CD4-positive, alpha-beta T cell treated with Interleukin-6 at 100 ng/mL for 8 hours (primary cell): ENCODE measurements at regions not wholly inside any gene's neighbourhood (a gene's known extent, or its start where the extent isn't known, plus 50 kb on each side); places are given as distances from the start of the nearest gene placed in this dataset.
"Not testable (repeated sequence)": the region's sequence is repeated elsewhere in the genome, so short reads cannot be mapped to it uniquely, and the experiment has no call there.

ENCODE experiments used
- DNase-seq: peaks from one replicate; pipeline ENCODE4 v3.0.0-alpha.2; 2020; ENCODE audit warnings: mixed read lengths, low spot score

- no peak for DNase-seq
Measured at GRCh38 chr1:65527707-65528503, 107.4 kb downstream of the LEPR start.

GRCh38 chr1:65531972-65532570 is 111.6 kb downstream of the LEPR start:
- DNase-seq: no peak

DNA sequence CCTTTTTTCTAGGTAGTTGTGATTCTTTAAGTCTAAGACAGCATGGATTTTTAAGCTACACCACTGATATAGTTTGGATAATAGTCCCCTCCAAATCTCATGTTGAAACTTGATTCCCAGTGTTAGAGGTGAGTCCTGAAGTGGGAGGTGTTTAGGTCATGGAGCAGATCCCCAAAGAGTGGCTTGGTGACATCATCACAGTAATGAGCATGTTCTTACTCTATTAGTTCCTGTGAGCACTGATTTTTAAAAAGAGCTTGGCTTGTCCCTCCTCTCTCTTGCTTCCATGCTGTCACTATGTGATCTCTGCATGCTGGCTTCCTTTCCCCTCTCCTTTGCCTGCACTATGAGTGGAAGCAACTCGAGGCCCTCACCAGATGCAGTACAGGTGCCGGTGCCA is 115.5 kb downstream of the LEPR start:
- DNase-seq: no peak

GRCh38 chr1:65538086-65538485 is 117.6 kb downstream of the LEPR start:
- DNase-seq: no peak

- no peak for DNase-seq
Measured at GRCh38 chr1:65538664-65539063, 118.2 kb downstream of the LEPR start.

- DNase-seq: no peak
Measured at GRCh38 chr1:65539266-65540131, 119.0 kb downstream of the LEPR start.

GRCh38 chr1:65541161-65541560 is 120.7 kb downstream of the LEPR start:
- DNase-seq: no peak

DNA sequence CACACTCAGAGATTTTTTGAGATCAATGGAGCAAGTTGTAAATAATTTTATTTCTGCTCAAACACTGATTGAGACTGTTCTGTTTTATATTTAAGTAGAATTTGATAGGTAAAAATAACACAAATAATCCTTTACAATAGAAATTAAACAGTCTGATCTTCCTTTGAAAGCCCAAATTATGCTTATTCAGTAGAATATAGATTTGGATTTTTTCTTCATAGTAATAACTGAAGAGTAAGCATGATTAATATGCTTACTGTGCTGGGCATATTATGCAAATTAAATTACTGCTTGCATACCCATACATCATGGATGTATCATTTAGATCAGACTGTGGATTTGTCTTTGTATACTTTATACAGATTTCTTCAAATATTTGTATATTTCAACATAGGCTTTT is 121.4 kb downstream of the LEPR start:
- no peak for DNase-seq

GRCh38 chr1:65542592-65542991 is 122.1 kb downstream of the LEPR start:
- DNase-seq: not testable (repeated sequence)

GRCh38 chr1:65550306-65551010 is 130.0 kb downstream of the LEPR start:
- DNase-seq: not testable (repeated sequence)

DNA sequence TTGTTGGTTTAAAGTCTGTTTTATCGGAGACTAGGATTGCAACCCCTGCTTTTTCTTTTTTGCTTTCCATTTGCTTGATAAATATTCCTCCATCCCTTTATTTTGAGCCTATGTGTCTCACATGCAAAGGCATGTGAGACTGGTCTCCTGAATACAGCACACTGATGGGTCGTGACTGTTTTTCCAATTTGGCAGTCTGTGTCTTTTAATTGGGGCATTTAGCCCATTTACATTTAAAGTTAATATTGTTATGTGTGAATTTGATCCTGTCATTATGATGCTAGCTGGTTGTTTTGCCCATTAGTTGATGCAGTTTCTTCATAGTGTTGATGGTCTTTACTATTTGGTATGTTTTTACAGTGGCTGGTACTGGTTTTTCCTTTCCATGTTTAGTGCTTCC is 132.0 kb downstream of the LEPR start:
- DNase-seq: not testable (repeated sequence)

DNA sequence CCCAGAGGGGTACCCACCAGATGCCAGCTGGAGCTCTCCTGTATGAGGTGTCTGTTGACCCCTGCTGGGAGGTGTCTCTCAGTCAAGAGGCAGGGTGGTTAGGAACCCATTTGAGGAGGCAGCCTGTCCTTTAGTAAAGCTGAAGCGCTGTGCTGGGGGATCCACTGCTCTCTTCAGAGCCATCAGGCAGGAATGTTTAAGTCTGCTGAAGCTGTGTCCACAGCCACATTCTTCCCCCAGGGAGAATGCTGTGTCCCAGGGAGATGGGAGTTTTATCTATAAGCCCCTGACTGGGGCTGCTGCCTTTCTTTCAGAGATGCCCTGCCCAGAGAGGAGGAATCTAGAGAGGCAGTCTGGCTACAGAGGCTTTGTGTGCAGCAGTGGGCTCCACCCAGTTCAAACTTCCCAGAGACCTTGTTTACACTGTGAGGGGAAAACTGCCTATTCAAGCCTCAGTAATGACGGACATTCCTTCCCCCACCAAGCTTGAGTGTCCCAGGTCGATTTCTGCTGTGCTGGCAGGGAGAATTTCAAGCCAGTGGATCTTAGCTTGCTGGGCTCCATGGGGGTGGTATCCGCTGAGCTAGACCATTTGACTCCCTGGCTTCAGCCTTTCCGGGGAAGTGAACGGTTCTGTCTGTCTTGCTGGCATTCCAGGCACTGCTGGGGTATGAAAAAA is 133.8 kb downstream of the LEPR start:
- DNase-seq: not testable (repeated sequence)

GRCh38 chr1:65554829-65555228 is 134.4 kb downstream of the LEPR start:
- no peak for DNase-seq

GRCh38 chr1:65558215-65558614 is 137.7 kb downstream of the LEPR start:
- DNase-seq: no peak

DNA sequence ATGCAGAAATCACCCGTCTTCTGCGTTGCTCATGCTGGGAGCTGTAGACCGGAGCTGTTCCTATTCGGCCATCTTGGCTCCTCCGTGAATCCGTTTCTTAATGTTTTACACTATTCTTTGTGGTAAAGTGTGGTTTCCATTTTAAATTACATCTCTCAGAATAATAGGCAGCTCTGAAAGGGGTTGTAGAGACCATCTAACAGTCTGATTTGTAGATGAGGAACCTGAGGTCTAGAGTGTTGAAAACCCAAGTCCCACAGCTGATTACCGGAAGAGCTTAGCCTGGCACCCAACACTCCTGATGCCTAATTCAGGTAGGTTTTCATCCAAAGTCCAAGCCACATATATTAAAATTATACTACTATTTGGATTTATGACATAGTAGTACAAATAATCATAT is 144.0 kb downstream of the LEPR start:
- DNase-seq: no peak

GRCh38 chr1:65568285-65568684 is 147.8 kb downstream of the LEPR start:
- DNase-seq: no peak

DNA sequence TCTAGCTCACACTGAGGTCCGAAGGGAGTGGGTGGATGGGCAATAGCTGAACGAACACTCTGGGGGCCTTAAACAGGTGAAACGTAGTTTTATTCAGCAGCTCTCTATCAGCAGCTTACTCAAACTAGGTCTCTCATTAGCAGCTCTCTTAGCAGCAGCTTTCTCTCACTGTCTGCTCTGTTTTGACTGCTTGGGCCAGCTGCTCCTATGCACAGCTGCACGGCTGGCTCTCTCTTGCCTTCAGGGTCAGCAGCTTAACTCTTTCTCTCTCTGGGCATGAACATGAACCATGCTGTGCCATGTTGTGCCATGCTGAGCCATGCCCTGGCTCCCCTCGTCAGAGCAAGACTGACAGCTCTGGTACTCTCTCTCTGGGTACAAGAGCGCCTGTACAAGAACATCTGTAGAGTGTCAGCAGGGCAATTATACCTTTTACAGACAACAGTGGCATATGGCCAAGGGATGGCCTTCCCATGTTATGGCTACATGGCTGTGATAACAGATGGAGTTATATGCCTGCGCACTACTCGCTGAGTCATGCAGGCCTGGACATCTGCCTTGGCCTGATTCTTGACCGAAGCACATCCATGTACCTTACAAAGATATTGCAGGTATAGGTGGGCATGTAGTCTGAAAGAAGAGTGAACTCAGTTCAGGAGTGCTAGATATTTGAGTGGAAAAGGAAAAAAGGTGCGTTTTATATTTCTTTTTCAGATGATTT is 152.4 kb downstream of the LEPR start:
- no peak for DNase-seq

GRCh38 chr1:65577278-65577677 is 156.8 kb downstream of the LEPR start:
- DNase-seq: no peak

DNA sequence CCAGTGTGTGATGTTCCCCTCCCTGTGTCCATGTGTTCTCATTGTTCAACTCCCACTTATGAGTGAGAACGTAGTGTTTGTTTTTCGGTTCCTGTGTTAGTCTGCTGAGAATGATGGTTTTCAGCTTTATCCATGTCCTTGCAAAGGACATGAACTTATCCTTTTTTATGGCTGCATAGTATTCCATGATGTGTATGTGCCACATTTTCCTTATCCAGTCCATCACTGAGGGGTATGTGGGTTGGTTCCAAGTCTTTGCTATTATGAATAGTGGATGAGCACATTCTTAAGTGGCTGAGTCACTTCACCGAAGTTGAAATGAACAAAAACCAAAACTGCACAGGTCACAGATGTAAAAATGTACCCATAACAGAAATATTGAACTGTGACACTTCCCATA is 157.5 kb downstream of the LEPR start:
- DNase-seq: not testable (repeated sequence)

DNA sequence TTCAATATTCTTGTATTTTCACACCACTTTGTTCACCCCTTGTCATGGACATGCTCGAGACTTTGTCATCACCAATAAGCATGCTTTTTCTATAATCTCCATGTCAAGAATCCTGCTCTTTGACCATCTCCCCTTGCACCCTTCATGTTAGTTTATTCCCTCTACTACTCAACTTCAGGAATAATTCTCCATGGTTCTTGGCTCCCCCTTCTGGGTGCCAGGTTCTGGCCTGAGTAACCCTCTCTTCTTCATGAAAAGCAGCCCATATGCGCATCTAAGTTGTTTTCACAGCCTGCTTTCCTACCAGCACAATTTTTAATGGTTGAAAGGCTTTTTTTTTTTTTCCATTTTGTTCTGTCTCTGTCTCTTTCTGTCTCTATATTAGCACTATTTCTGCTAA is 160.7 kb downstream of the LEPR start:
- DNase-seq: no peak

GRCh38 chr1:65584399-65584798 is 163.9 kb downstream of the LEPR start:
- no peak for DNase-seq
